ENCODE measurements at regions not wholly inside any gene's neighbourhood (a gene's known extent, or its start where the extent isn't known, plus 50 kb on each side); places are given as distances from the start of the nearest gene placed in this dataset.

DNA sequence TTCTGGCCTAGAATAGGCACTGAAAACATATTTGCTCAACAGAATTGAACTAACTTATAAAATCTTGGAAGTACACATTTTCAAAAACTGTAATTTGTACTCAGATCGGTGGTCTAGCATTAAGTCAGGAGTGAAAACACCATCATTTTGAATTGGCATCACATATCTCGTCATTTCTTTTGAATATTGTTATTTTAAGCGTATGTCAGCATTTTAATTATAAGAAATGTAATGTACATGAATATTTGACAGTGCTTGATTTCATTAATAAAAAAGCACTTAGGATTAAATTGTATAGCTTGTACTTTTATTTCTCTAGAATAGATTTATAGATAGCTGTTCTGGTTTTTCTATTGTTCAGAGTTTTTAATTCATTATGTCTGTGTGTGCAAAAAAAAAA lies 892.2 kb downstream of the BCL11B start:
- Histone ChIP-seq H3K4me3 (ENCODE audit: low read length in 2 of 2) (no peak overlapping the region), H3K27me3 (ENCODE audit: control insufficient read depth in 2 of 2, insufficient read depth in 2 of 2, low read length in 2 of 2) (no peaks in the 10 kb centered on the region), H3K9ac (ENCODE audit: low read depth in 1 of 2, low read length in 2 of 2) (no peak overlapping the region), H3K36me3 (ENCODE audit: control insufficient read depth in 2 of 2, insufficient read depth in 2 of 2, low read length in 2 of 2) (no peaks in the 10 kb centered on the region), H3K27ac (ENCODE audit: low read depth in 2 of 2, low read length in 2 of 2) (no peak overlapping the region), H3K4me1 (ENCODE audit: control insufficient read depth in 2 of 2, insufficient read depth in 2 of 2, low read length in 2 of 2) (no peaks in the 10 kb centered on the region), H3K9me3 (ENCODE audit: control insufficient read depth in 2 of 2, low read length in 2 of 2) (no peaks in the 10 kb centered on the region)

DNA sequence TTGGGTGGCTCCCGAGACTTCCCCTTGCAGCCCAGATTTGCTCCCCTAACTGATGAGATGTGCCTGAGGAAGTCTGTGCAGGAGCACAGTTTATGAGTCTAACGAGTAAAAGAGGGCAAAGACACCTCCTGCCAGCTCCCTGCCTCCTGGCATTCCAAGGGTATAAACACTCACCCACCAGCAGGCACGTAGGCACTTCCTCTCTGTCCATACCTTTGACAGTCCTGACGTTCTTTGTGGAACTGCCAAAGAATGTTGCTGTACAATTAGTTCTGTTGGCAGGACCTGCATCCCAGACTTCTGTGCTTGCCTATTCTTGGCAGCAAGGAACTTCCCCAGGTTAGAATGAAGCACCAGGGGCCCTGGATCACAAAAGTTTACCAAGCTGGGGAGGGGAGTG lies 889.3 kb downstream of the BCL11B start:
- H3K36me3 ChIP-seq (ENCODE audit: control insufficient read depth in 2 of 2, insufficient read depth in 2 of 2, low read length in 2 of 2), result no peaks in the 10 kb centered on the region
- no peaks in the 10 kb centered on the region for H3K4me1 ChIP-seq (ENCODE audit: control insufficient read depth in 2 of 2, insufficient read depth in 2 of 2, low read length in 2 of 2)
- no peaks in the 10 kb centered on the region for H3K27me3 ChIP-seq (ENCODE audit: control insufficient read depth in 2 of 2, insufficient read depth in 2 of 2, low read length in 2 of 2)

DNA sequence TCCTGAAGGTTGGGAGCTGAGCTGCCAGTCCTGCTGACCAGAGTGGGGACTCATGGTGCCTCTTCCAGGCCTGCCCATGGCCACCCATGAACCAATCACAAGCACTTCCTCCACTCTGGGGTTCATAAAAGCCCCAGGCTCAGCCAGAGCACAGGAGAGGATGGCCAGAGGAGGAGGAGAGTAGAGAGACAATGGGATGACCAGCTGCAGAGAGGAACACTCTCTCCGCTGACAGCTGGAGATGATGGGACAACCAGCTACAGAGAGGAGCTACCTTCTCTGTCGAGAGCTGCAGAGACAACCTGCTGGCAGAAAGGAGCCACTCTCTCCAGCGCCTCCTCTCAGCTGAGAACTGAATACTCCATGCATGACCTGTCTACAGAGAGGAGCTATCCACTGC lies 886.1 kb downstream of the BCL11B start:
- no peak overlapping the region for H3K9ac ChIP-seq (ENCODE audit: low read depth in 1 of 2, low read length in 2 of 2)
- no peaks in the 10 kb centered on the region for H3K9me3 ChIP-seq (ENCODE audit: control insufficient read depth in 2 of 2, low read length in 2 of 2)
- no peak overlapping the region for H3K4me3 ChIP-seq (ENCODE audit: low read length in 2 of 2)
- H3K36me3 ChIP-seq (ENCODE audit: control insufficient read depth in 2 of 2, insufficient read depth in 2 of 2, low read length in 2 of 2), result no peaks in the 10 kb centered on the region
- H3K27ac ChIP-seq (ENCODE audit: low read depth in 2 of 2, low read length in 2 of 2), result no peak overlapping the region
- no peaks in the 10 kb centered on the region for H3K27me3 ChIP-seq (ENCODE audit: control insufficient read depth in 2 of 2, insufficient read depth in 2 of 2, low read length in 2 of 2)
- H3K4me1 ChIP-seq (ENCODE audit: control insufficient read depth in 2 of 2, insufficient read depth in 2 of 2, low read length in 2 of 2), result no peaks in the 10 kb centered on the region

More for the DNA sequence above, 889.3 kb downstream of the BCL11B start:
- no peak overlapping the region for H3K4me3 ChIP-seq (ENCODE audit: low read length in 2 of 2)
- no peak overlapping the region for H3K27ac ChIP-seq (ENCODE audit: low read depth in 2 of 2, low read length in 2 of 2)
- no peak overlapping the region for H3K9ac ChIP-seq (ENCODE audit: low read depth in 1 of 2, low read length in 2 of 2)
- H3K9me3 ChIP-seq (ENCODE audit: control insufficient read depth in 2 of 2, low read length in 2 of 2), result no peaks in the 10 kb centered on the region

DNA sequence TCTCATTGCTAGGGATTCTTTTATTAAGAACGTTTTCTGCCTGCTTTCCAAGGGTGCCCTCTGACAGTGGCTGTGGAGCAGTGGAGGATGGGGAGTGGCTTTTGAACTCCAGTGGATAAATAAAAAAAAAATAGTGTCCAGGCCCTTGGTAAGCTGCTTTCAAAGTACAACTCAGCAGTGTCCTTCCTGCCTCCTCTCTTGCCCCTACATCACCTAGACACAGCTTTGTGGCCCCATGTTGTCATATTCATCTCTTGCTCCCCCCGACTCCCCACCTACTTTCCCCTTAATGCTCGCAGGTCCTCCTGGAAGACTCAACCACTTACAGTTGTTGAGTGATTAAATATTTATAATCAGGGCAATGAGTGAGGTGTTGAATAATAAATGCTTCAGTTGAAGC lies 880.9 kb downstream of the BCL11B start:
- Histone ChIP-seq H3K9ac (ENCODE audit: low read depth in 1 of 2, low read length in 2 of 2) (no peak overlapping the region), H3K27me3 (ENCODE audit: control insufficient read depth in 2 of 2, insufficient read depth in 2 of 2, low read length in 2 of 2) (no peaks in the 10 kb centered on the region), H3K4me1 (ENCODE audit: control insufficient read depth in 2 of 2, insufficient read depth in 2 of 2, low read length in 2 of 2) (no peaks in the 10 kb centered on the region), H3K4me3 (ENCODE audit: low read length in 2 of 2) (no peak overlapping the region), H3K9me3 (ENCODE audit: control insufficient read depth in 2 of 2, low read length in 2 of 2) (no peaks in the 10 kb centered on the region), H3K27ac (ENCODE audit: low read depth in 2 of 2, low read length in 2 of 2) (no peak overlapping the region), H3K36me3 (ENCODE audit: control insufficient read depth in 2 of 2, insufficient read depth in 2 of 2, low read length in 2 of 2) (no peaks in the 10 kb centered on the region)

DNA sequence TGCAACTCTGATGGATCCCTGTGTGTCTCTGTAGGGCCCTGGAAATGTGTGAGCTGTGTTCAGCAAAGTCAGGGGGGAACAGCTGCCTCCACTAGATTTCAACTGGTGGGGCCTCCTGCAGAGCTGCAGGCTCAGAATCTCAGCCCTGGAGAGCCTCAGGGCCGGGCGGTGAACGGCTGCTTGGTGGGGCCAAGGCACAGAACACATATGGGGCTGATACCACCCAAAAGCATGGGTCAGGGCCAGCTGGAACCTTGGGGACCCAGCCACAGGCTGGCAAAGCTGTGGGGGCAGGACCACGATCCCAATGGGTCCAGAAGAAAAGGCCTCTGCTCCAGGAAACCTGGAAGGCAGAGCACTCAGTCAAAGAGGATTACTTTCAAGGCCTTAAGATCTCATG lies 878.5 kb downstream of the BCL11B start:
- Histone ChIP-seq H3K27me3 (ENCODE audit: control insufficient read depth in 2 of 2, insufficient read depth in 2 of 2, low read length in 2 of 2) (no peaks in the 10 kb centered on the region), H3K4me1 (ENCODE audit: control insufficient read depth in 2 of 2, insufficient read depth in 2 of 2, low read length in 2 of 2) (no peaks in the 10 kb centered on the region), H3K36me3 (ENCODE audit: control insufficient read depth in 2 of 2, insufficient read depth in 2 of 2, low read length in 2 of 2) (no peaks in the 10 kb centered on the region), H3K9ac (ENCODE audit: low read depth in 1 of 2, low read length in 2 of 2) (no peak overlapping the region), H3K9me3 (ENCODE audit: control insufficient read depth in 2 of 2, low read length in 2 of 2) (no peaks in the 10 kb centered on the region), H3K4me3 (ENCODE audit: low read length in 2 of 2) (no peak overlapping the region), H3K27ac (ENCODE audit: low read depth in 2 of 2, low read length in 2 of 2) (no peak overlapping the region)

DNA sequence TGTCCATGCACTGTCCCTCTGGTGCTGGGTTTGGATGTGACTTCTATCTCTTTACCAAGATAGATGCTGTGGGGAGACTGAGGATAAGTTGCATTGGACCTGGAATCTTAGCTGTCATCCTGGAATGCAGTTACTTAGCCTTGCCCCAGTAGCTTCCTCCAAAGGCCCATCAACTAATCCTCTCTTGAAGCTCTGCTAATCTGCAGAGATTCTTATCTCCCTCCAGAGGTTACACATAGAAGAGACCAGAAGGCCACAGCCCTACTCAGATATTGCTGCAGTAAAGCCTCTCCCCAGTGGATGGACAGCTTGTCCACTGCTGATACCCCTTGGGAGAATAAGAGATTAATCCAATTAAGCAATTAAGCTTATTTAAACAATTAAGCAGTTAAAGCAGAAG lies 867.2 kb downstream of the BCL11B start:
- Histone ChIP-seq H3K9me3 (ENCODE audit: control insufficient read depth in 2 of 2, low read length in 2 of 2) (no peaks in the 10 kb centered on the region), H3K4me1 (ENCODE audit: control insufficient read depth in 2 of 2, insufficient read depth in 2 of 2, low read length in 2 of 2) (no peaks in the 10 kb centered on the region), H3K27me3 (ENCODE audit: control insufficient read depth in 2 of 2, insufficient read depth in 2 of 2, low read length in 2 of 2) (no peaks in the 10 kb centered on the region), H3K27ac (ENCODE audit: low read depth in 2 of 2, low read length in 2 of 2) (no peak overlapping the region), H3K9ac (ENCODE audit: low read depth in 1 of 2, low read length in 2 of 2) (no peak overlapping the region), H3K36me3 (ENCODE audit: control insufficient read depth in 2 of 2, insufficient read depth in 2 of 2, low read length in 2 of 2) (no peaks in the 10 kb centered on the region), H3K4me3 (ENCODE audit: low read length in 2 of 2) (no peak overlapping the region)

DNA sequence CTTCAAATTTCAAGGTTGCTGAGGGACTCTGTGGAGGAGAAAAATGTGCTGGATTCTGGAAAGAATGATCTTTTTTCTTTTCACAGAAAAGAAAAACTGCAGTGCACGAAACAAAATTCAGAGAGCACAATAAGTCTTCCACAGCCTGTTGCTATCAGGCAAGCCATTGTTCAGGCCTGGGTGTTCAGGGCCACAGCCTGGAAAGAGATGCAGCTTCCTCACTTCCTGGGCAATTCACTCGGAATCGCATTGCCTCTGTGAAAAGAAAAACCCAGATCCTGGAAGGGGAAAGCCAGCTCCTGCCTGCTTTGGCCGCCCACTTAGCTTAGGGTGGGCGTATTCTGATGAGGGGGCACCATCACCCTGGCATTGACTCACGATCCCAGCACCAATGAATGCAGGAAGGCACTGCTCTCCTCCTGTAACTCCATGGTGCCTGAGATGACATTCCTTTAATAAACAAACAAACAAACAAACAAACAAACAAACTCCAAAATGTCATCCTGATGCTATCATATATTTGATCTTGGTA lies 863.9 kb downstream of the BCL11B start:
- no peak overlapping the region for H3K27ac ChIP-seq (ENCODE audit: low read depth in 2 of 2, low read length in 2 of 2)

DNA sequence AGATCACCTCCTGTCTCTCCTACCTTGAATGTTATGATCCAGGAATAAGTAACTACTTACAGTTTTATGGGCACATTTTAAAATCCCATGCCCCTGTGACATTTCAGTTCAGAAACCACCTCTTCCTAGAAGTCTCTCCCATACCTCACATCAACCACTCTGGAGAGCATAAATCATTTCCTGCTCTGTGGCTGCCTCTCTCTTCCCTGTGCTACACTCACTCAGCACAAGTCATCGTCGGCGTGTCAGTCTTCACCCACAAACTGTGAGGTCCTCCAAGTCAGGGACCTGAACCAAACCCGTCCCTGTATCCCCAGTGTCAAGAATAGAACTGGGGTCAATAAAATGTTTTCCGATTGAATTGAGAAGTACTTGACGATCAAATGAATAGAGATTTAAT lies 863.3 kb downstream of the BCL11B start:
- Histone ChIP-seq H3K27ac (ENCODE audit: low read depth in 2 of 2, low read length in 2 of 2) (no peak overlapping the region), H3K9ac (ENCODE audit: low read depth in 1 of 2, low read length in 2 of 2) (no peak overlapping the region), H3K4me3 (ENCODE audit: low read length in 2 of 2) (no peak overlapping the region), H3K36me3 (ENCODE audit: control insufficient read depth in 2 of 2, insufficient read depth in 2 of 2, low read length in 2 of 2) (no peaks in the 10 kb centered on the region), H3K9me3 (ENCODE audit: control insufficient read depth in 2 of 2, low read length in 2 of 2) (no peaks in the 10 kb centered on the region), H3K27me3 (ENCODE audit: control insufficient read depth in 2 of 2, insufficient read depth in 2 of 2, low read length in 2 of 2) (no peaks in the 10 kb centered on the region), H3K4me1 (ENCODE audit: control insufficient read depth in 2 of 2, insufficient read depth in 2 of 2, low read length in 2 of 2) (no peaks in the 10 kb centered on the region)

More for the DNA sequence above, 863.9 kb downstream of the BCL11B start:
- Histone ChIP-seq H3K9ac (ENCODE audit: low read depth in 1 of 2, low read length in 2 of 2) (no peak overlapping the region), H3K36me3 (ENCODE audit: control insufficient read depth in 2 of 2, insufficient read depth in 2 of 2, low read length in 2 of 2) (no peaks in the 10 kb centered on the region), H3K4me1 (ENCODE audit: control insufficient read depth in 2 of 2, insufficient read depth in 2 of 2, low read length in 2 of 2) (no peaks in the 10 kb centered on the region), H3K27me3 (ENCODE audit: control insufficient read depth in 2 of 2, insufficient read depth in 2 of 2, low read length in 2 of 2) (no peaks in the 10 kb centered on the region), H3K9me3 (ENCODE audit: control insufficient read depth in 2 of 2, low read length in 2 of 2) (no peaks in the 10 kb centered on the region), H3K4me3 (ENCODE audit: low read length in 2 of 2) (no peak overlapping the region)

DNA sequence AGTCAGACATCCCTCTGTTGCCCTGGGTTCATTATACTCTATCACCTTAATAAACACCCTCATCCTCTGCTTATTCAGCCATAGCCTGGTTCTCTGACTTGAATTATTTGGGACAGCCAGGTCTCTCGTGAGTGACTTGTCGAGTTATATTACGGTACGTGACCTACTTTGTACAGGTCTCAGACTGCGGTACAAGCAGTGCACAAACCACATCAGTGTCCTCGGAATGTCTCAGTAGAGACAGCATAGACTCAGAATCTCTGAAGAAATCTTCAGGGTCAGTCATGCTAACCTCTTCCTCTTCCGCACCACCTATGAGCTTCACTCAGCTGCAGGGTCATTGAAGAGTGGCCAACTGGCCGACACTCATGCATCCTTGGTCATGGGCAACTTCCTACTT lies 860.8 kb downstream of the BCL11B start:
- Histone ChIP-seq H3K9me3 (ENCODE audit: control insufficient read depth in 2 of 2, low read length in 2 of 2) (no peaks in the 10 kb centered on the region), H3K27ac (ENCODE audit: low read depth in 2 of 2, low read length in 2 of 2) (no peak overlapping the region), H3K36me3 (ENCODE audit: control insufficient read depth in 2 of 2, insufficient read depth in 2 of 2, low read length in 2 of 2) (no peaks in the 10 kb centered on the region), H3K9ac (ENCODE audit: low read depth in 1 of 2, low read length in 2 of 2) (no peak overlapping the region), H3K4me3 (ENCODE audit: low read length in 2 of 2) (no peak overlapping the region), H3K4me1 (ENCODE audit: control insufficient read depth in 2 of 2, insufficient read depth in 2 of 2, low read length in 2 of 2) (no peaks in the 10 kb centered on the region), H3K27me3 (ENCODE audit: control insufficient read depth in 2 of 2, insufficient read depth in 2 of 2, low read length in 2 of 2) (no peaks in the 10 kb centered on the region)

DNA sequence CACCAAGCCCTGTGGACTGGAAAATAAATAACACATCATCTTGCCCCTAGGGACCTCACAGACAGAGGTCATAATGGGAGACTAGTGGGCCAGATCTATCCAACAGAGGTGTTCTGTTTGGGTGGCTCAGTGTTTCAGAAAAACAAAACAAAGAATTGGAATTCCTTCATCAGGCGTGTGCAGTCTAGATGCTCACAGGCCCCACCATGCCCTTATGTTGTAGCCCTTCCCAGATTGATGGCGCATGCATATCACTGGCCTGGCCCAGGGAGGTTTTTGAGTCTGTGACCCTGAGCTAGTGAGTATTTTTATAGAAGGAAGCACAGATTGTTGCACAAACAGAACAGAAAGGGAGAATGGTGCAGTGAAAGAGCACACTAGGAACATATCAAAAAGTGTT lies 859.6 kb downstream of the BCL11B start:
- H3K4me3 ChIP-seq (ENCODE audit: low read length in 2 of 2), result no peak overlapping the region
- no peaks in the 10 kb centered on the region for H3K4me1 ChIP-seq (ENCODE audit: control insufficient read depth in 2 of 2, insufficient read depth in 2 of 2, low read length in 2 of 2)
- no peak overlapping the region for H3K9ac ChIP-seq (ENCODE audit: low read depth in 1 of 2, low read length in 2 of 2)
- H3K36me3 ChIP-seq (ENCODE audit: control insufficient read depth in 2 of 2, insufficient read depth in 2 of 2, low read length in 2 of 2), result no peaks in the 10 kb centered on the region
- no peaks in the 10 kb centered on the region for H3K27me3 ChIP-seq (ENCODE audit: control insufficient read depth in 2 of 2, insufficient read depth in 2 of 2, low read length in 2 of 2)
- no peaks in the 10 kb centered on the region for H3K9me3 ChIP-seq (ENCODE audit: control insufficient read depth in 2 of 2, low read length in 2 of 2)
- H3K27ac ChIP-seq (ENCODE audit: low read depth in 2 of 2, low read length in 2 of 2), result no peak overlapping the region

DNA sequence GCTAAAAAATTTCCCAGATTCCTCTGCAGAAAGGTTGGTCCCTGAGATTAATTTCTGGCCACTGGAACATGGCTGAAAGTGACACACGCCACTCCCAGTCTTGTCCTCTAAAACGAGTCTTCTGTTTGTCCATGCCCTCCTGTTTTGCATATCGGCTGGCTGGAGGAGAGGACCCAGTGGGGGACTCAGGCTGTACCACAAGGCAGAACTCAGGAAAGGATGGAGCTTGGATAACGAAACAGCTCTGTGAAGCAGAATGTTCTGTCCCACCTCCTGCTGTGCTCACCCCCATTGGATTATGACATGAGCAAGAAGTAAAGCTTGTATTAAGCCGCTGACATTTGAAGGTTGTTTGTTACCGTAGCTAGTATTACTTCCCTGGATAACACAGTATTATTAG lies 856.2 kb downstream of the BCL11B start:
- Histone ChIP-seq H3K4me1 (ENCODE audit: control insufficient read depth in 2 of 2, insufficient read depth in 2 of 2, low read length in 2 of 2) (no peaks in the 10 kb centered on the region), H3K36me3 (ENCODE audit: control insufficient read depth in 2 of 2, insufficient read depth in 2 of 2, low read length in 2 of 2) (no peaks in the 10 kb centered on the region), H3K9me3 (ENCODE audit: control insufficient read depth in 2 of 2, low read length in 2 of 2) (no peaks in the 10 kb centered on the region), H3K9ac (ENCODE audit: low read depth in 1 of 2, low read length in 2 of 2) (no peak overlapping the region), H3K4me3 (ENCODE audit: low read length in 2 of 2) (no peak overlapping the region), H3K27me3 (ENCODE audit: control insufficient read depth in 2 of 2, insufficient read depth in 2 of 2, low read length in 2 of 2) (no peaks in the 10 kb centered on the region), H3K27ac (ENCODE audit: low read depth in 2 of 2, low read length in 2 of 2) (no peak overlapping the region)

Measured in mucosa of rectum (tissue), 2 donors.